ENCODE measurements at regions not wholly inside any gene's neighbourhood (a gene's known extent, or its start where the extent isn't known, plus 50 kb on each side); places are given as distances from the start of the nearest gene placed in this dataset.

DNA sequence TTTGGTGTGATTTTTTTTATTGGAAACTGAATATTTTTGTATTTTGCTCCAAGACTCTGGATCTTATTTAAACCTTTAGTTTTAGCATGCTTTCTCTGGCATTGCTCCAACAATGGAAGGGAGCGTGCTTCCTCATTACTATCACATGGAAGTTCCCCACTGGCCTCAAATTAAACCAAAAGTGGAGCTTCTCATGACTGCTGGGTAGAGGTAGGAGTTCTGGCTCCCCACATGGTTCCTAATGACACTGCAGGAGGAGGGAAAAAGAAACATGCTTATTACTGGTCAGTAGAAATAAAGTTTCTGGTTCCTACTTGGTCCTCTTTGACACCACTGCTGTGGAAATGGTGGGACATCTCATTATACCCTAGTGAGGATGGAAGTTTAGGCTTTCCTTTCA, 310.5 kb downstream of the PTGER3 start:
- no peak for TF ChIP-seq GATA3 (IDR thresholded peaks at IDR 0.05; ENCODE audit: low read depth, low read length)
- TF ChIP-seq GATA2 (IDR thresholded peaks at IDR 0.05; ENCODE audit: low read depth, low read length): no peak
